Renal pelvis (tissue), 1 donor: ENCODE measurements at regions not wholly inside any gene's neighbourhood (a gene's known extent, or its start where the extent isn't known, plus 50 kb on each side); places are given as distances from the start of the nearest gene placed in this dataset.

Experiments used
- DNase-seq: peaks from one replicate; pipeline ENCODE4 v3.0.0-alpha.2; 2013

DNA sequence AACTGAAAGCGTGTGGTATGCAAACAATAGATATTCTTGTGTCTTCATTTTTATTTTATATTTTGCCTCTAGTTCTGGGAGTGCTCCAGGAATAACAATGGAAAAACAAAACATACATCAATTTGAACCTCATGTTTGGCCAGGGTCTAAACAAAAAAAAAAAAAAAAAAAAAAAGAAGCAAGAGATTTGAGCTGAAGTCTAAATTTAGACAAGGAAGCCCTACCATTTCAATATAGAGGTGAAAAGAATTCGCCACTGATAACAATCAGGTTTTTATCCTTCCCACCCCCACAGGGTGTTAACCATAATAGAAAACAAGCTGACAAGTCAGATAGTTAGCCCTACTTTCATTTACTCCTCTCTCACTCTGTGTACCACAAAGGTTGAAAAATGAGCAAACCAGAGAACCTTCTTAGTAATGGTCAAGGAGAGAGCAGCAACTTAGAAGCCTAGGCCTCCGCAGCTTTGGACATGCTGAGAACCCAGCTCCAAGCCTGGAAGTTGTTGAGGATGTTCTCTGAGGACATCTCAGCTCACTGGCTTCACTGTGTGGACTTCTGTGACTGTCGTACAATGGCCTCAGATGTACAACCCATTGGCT, 118.2 kb upstream of the HMHB1 start:
- peak; percentile 35 for DNase-seq

GRCh38 chr5:143692342-143692741, 119.6 kb upstream of the HMHB1 start:
- peak; percentile 27 for DNase-seq

DNA sequence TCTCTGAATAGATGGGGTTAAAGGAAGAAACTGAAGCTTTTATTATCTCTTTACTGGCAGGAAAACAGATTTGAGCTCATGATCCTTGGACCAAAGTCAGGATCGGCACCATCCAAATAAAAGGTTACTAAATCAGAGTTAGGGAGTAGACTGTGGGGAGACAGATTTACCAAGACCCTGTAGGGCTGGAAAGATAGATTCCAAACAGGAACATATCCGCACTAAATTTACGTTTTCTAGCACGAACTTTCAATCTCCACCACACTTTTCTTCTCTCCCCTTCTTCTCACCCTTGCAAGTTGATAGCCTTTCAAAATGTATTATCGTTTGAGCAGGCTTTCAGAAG, 120.0 kb upstream of the HMHB1 start:
- peak; percentile 28 for DNase-seq

GRCh38 chr5:143691287-143691944, 120.5 kb upstream of the HMHB1 start:
- DNase-seq, result no peak

DNA sequence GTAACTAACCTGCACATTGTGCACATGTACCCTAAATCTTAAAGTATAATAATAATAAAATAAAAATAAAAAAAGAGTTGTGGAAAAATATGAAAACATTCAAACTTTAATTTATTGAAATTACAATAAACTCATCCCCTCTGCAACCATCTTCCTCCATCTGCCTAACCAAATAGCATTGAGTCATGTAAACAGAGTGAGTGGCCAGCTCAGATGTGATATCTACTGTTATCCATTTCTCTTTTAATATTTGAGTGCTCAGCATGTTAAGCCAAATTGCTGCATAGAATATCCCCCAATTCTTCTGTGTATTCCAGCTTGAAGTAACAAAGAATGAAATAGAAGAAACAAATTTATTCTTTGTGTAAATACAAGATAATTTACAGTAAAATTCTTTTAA, 124.4 kb upstream of the HMHB1 start:
- no peak for DNase-seq

DNA sequence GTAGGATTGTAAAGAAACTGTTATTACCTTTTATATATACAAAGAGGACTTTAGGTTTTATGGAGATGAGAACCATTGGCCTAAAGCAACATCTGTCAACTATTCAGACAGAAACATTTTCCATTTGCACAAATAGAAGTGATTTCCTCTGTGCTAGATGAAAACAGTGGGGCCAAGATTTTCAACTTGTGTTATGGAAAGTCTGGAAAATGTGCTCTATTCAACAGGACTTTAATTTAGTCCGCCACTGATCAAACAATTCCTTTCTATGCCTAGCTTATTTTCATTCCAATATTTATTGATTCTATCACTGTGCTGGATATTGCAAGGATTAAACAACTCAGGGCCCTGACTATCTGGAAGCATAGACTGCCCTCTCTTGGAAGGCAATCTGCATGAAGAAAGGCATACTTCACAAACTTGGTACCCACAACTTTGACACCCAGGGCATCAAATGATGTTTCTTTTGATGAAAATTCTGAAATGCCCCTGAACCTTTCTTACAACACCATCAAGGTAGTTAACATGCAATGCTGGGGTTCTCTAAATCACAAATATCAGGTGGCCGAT, 126.6 kb upstream of the HMHB1 start:
- no peak for DNase-seq

DNA sequence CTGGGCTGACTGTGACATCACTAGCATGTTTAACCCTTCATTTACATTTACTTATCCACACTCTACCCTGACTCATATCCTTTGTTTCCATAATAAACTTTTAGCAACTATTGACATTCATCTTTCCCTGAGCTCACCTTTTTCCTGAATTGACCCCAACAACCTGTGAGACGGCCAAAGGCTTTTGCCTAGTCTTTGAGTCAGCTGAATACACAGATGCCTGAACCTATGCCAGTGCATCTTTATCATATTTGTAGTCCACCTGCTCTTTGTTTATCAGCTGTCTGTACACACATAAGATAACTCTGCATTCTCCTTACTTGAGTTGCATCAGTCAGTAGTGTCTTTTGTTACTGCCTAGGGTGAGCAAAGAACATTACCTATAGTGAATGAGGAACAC, 128.5 kb upstream of the HMHB1 start:
- DNase-seq, result no peak

- DNase-seq, result no peak
Observed at GRCh38 chr5:143682929-143683386, 129.0 kb upstream of the HMHB1 start.

DNA sequence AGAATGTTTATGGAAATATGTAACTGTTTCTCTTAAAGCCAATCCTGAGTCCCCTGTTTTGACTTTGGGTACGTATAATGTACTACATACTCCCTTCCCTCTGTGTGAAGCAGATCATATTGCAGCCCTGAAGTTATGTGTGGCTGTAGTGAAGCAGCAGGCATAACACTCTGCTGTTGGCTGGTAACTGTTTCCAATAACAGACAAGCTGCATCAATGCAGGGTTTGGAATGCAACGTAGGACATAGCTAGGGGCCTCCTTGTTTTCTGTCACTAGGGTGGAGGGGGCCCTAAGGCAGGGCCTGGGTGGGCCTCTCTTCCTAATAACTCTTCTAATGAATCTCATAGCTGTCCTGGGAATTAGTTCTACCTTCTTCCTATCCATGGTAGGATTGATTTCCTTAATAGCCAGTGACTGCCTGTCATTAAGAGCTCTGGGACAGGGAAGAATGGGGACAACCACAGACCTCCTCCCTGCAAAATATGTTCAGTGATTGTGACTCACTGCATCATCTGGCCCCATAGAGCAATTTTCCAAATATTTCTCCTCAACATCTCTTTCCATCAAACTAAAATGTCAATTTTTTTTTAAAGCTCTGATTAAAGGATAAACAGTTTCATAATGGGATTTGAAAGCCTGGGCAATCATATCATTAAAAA, 129.6 kb upstream of the HMHB1 start:
- peak; percentile 71 for DNase-seq

DNA sequence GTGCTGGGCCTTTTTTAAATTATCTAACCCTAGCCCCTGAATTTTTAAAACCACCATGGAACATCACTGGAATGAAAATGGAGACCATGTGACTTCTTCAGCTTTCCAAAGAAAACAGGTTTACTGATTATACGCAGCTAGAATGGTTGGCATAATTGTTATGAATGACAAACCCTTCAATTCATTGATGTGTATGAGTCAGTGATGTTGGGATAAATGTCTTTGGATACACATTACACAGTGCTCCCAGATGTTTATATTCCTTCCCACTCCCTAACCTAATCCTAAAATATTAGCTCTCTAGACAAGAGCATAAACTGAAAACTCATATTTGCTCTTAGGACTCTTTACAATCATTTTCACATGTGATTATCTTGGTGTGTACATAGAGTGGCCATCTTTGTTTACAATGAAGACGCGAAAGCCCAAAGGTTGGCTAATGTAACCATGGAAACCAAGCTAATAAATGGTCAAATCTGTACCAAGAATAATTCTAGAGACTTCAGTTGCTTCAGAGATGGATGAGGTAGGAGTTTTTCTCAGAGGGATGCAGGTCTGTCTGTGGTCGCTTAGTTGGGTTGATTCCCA, 131.2 kb upstream of the HMHB1 start:
- no peak for DNase-seq

- no peak for DNase-seq
Observed at GRCh38 chr5:143679777-143680176, 132.2 kb upstream of the HMHB1 start.

DNA sequence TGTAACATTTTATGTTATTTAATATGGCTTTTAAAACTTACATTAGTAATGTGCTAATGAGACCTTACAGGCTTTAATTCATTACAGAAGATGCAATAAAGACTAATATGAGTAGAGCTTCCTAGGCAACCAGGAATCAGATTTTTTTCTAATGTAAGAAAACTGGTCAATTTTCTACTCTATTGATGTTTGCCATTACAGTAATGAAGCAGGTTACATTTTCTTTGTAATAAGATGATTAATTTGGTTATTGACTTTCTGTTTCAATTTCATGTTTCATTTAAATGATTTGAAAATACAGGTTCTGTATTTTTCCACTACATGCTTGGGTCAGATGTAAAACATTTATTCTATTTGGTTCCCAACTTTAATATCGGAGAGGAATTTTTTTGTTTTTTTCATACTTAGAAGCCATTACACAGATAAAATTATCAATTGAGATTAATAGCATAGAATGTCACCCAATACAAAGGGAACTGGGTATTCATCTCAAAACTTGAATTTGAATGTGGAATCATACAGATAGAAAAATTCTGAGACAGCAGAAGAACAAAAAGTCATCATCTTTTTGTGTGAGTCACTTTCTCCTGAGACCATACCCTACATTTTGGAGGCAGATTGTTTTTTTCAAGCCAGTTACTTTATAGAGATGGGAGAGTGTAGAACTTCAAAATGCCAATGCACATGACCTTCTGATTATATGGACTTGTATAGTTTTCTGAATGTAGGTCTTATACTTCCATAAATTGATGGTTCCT, 133.6 kb upstream of the HMHB1 start:
- no peak for DNase-seq

DNA sequence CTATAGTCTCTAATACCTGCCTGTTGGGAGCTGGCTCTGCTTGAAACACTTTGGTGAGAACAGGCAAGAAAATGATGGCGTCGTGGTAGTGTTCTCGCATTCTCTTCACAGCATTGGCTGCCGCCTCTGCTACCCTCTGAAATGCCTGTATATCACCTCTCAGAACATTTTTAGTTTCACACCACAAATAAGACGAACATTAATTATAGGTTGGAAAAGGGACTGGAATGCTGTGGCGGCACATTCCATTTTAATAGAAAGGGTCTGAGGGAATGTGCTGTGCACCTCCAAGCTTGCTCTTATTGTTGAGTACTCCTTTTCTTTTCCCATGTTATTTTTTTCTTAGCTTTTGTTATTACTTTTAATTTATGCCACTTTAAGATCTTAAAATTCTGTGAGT, 134.6 kb upstream of the HMHB1 start:
- no peak for DNase-seq

- no peak for DNase-seq
Observed at GRCh38 chr5:143676802-143677201, 135.2 kb upstream of the HMHB1 start.

GRCh38 chr5:143674469-143674786, 137.5 kb upstream of the HMHB1 start:
- no peak for DNase-seq

DNA sequence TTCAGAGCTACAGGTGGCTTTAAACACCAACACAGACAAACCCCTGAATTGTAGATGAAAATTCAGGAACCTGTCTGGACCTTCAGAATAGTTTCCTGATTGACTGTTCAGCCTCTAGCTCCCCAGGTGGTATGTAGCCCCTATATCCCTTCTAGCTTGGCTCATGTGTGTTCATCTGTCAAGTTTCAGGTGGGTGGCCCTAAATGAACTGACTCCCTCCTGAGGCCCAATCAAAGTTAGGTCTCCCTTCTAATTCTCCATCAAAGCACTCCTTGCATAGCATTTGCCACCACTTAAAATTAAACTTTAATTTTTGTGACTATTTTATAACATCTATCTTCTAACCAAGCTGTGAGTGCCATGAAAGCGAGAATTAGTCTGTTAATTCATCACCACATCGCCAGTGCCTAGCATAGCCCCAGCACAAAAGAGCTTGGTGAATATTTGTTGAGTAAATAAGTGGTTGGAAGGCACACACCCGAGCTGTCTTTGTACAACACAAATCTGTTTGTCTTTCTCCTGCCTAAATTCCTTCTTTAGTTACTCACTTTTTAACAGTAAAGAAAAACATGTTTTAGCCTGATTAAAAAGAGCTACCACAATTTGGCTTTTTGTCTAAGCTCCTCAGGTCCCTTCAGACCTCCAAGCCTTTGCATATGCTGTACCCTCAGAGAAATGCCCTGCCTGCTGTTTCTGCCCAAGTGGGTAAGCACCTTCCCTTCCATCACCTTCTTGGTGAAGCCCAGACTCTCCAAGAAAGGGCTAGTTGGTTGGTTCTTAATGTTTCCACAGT, 138.1 kb upstream of the HMHB1 start:
- no peak for DNase-seq

GRCh38 chr5:143672806-143673205, 139.2 kb upstream of the HMHB1 start:
- no peak for DNase-seq

DNA sequence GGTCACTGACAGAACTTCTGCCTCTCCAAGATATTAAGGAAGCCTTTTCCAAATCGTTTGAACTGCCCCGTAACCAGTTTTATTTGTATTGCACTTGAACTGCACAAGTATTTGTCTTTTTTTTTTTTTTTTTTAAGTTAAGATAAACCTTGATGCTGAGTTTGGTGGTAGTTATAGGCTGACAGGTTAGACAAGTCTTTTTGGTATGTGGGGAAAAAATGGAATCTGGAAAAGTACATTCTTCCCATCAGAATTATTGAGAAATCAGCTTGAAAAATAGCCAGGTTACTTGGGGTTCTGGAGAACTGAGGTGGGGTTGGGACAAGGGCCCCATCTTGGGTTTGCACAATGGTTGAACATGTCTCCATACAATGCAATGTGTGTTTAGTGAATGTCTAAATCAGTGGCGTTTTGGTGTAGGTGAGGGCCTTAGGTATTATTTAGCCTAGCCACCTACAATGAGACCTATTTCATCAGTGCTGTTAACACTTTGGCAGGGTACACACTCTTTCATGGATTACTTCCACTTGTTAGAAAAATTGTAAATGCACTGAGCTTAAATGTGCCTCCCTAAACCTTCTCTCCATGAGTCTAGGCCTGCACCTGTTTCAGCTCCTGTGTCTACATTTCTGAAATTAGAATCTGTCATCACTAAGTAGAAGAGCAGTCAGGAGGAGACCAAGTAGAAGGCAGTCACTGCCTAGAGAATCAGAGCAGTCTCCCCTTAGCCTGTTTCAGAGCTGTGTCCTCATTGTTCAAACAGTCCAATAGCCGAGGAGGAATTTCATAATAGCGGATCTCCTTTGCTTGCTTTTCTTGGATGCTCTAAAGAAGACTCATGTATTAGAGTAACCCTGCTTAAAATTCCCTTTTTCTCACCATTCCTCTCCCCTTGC, 140.0 kb upstream of the HMHB1 start:
- DNase-seq, result no peak

DNA sequence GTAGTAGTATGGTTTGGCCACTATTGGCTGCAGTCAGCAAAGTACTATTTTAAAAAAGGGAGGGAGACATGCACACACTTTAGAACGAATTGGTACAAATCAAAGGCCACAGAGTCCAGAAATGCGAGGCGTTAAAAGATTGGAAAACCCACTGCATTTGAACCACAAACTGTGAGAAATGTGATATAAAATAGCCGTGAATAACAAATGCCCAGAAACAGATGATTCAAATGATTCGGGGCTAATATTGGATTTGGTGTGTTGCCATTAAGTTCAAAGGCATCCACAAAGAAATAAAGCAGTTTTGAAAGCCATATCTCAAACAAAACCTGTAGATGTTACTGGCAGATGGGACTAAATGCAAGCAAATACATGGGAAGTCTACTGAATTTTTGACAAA, 140.9 kb upstream of the HMHB1 start:
- DNase-seq, result no peak

DNA sequence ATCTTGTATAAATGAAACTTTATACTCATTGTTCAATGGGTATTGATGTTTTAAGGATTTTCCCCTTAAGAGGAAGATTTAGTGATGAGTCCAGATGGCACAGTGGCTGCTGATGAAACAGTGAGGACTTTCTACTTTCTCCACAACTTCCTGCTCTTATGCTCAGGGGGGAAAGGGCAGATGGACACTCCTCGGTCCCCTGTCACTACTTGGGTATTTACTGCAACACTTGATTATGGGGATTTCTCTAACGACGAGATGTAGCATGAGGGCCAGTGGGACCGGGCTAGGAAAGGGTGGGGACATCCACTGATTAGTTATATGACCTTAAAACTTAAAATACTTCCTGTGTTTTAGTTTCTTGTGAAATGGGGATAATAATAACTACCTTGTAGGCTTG, 146.1 kb upstream of the HMHB1 start:
- no peak for DNase-seq
